Activated naive CD4-positive, alpha-beta T cell treated with anti-CD3 and anti-CD28 coated beads, Interleukin-2, amount 10 ng/mL, durations not matched to agents 7 days and 5 days (primary cell): ENCODE measurements at regions not wholly inside any gene's neighbourhood (a gene's known extent, or its start where the extent isn't known, plus 50 kb on each side); places are given as distances from the start of the nearest gene placed in this dataset.

ENCODE experiments used
- CTCF ChIA-PET: fragments of 350-600 bp; sonication (Branson Sonifier 250); formaldehyde crosslinking; loops from one replicate; lab custom pipeline; 2021; ENCODE audit warnings: antibody characterized with exemption; lab: Charles Lee
- DNase-seq: peaks from one replicate; pipeline ENCODE4 v3.0.0-alpha.2; 2020
- H3K27ac Mint-ChIP-seq: one replicate; pipeline ENCODE4 v1.8.0; 2021; ENCODE audit warnings: mild to moderate bottlenecking, moderate library complexity, mixed read lengths
- H3K27me3 Mint-ChIP-seq: one replicate; pipeline ENCODE4 v1.8.0; 2021; ENCODE audit warnings: mild to moderate bottlenecking, mixed read lengths
- H3K36me3 Mint-ChIP-seq: one replicate; pipeline ENCODE4 v1.8.0; 2021; ENCODE audit warnings: mixed read lengths
- H3K4me1 Mint-ChIP-seq: one replicate; pipeline ENCODE4 v1.8.0; 2021; ENCODE audit warnings: mixed read lengths
- H3K4me3 Mint-ChIP-seq: one replicate; pipeline ENCODE4 v1.8.0; 2021; ENCODE audit warnings: mild to moderate bottlenecking, moderate library complexity, mixed read lengths
- H3K9me3 Mint-ChIP-seq: one replicate; pipeline ENCODE4 v1.8.0; 2021; ENCODE audit warnings: mixed read lengths

GRCh38 chr22:27080036-27080578 lies 422.7 kb downstream of the MIAT start:
- peaks cover 10% of the 10 kb centered on the region for H3K27me3 Mint-ChIP-seq
- no peak overlapping the region for H3K27ac Mint-ChIP-seq
- no peaks in the 10 kb centered on the region for H3K9me3 Mint-ChIP-seq
- DNase-seq, result no peak
- no peaks in the 10 kb centered on the region for H3K36me3 Mint-ChIP-seq
- no peak overlapping the region for H3K4me3 Mint-ChIP-seq
- CTCF ChIA-PET, result no interaction called here
- no peaks in the 10 kb centered on the region for H3K4me1 Mint-ChIP-seq

GRCh38 chr22:27080863-27081262 lies 423.5 kb downstream of the MIAT start:
- DNase-seq, result no peak
- Mint-ChIP-seq H3K36me3 (no peaks in the 10 kb centered on the region), H3K9me3 (no peaks in the 10 kb centered on the region), H3K27ac (no peak overlapping the region), H3K27me3 (peaks cover 6% of the 10 kb centered on the region), H3K4me3 (no peak overlapping the region), H3K4me1 (no peaks in the 10 kb centered on the region)
- CTCF ChIA-PET, result no interaction called here

- CTCF ChIA-PET, result no interaction called here
- H3K27me3 Mint-ChIP-seq, result peaks cover 14% of the 10 kb centered on the region
- DNase-seq, result no peak
- no peaks in the 10 kb centered on the region for H3K36me3 Mint-ChIP-seq
- H3K4me1 Mint-ChIP-seq, result no peaks in the 10 kb centered on the region
- H3K4me3 Mint-ChIP-seq, result no peak overlapping the region
- H3K27ac Mint-ChIP-seq, result no peak overlapping the region
- no peaks in the 10 kb centered on the region for H3K9me3 Mint-ChIP-seq
Measured at GRCh38 chr22:27083610-27084009, 426.2 kb downstream of the MIAT start.

DNA sequence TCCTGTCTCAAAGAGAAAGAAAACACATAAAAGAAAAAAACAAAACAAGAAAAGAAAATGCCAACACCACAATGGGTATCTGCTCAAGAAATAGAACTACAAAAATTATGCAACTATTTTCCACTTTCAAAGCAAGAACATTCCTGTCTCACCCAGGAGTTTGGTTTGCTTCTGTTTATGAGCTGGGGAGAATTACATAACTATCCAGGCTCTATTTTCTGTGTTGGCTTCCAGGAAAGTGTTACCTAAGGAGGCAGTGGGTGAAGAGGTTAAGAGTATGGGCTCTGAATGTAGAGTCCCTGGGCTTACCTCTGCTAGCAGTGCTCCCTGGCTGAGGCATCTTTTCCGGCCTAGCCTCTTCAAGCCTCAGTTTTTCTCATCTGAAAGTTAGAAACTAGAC lies 426.7 kb downstream of the MIAT start:
- peaks cover 14% of the 10 kb centered on the region for H3K27me3 Mint-ChIP-seq
- DNase-seq, result no peak
- CTCF ChIA-PET, result no interaction called here
- H3K4me1 Mint-ChIP-seq, result no peaks in the 10 kb centered on the region
- no peak overlapping the region for H3K27ac Mint-ChIP-seq
- no peaks in the 10 kb centered on the region for H3K36me3 Mint-ChIP-seq
- H3K4me3 Mint-ChIP-seq, result no peak overlapping the region
- no peaks in the 10 kb centered on the region for H3K9me3 Mint-ChIP-seq

DNA sequence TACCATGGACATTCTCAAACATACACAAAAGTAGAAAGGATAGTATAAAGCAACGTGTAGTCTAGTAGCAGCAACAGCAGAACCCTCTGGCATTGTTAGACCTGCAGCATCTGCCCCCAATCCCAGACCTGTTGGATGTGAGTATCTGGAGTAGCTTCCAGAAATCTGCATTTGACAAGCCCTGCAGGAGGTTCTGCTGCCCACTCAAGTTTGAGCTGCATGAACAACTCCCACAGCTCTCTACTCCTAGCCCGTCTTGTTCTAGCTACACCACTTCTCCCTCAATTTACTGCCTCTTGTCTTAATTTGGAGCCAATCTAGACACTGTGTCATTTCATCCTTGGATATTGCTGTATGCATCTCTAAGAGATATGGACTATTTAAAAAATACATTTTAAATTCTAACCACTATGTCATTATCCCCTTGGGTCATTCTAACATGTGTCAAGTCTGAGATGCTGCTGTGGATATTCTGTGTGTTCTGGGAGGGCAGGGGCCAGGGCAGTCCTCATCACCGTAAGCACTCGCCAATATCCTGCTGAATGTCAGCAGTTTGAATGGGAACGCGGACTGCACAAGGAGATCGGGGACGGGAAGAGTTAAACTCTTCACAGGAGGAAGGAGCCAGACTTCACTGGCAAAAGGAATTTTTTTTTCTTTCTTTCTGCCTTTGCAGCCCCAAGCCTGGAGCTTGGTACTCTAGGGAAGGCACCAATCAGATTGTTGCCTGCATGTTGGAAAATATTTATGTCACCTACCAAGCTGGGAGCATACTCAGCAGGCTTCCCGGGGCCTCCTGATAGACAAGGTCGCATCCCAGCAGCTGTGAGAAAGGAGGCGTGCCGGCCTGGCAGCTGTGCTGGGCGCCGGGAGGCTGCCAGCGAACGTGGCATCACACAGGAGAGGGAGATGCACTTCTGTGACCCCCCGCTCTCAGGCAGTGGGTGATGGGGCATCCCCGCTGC lies 429.0 kb downstream of the MIAT start:
- CTCF ChIA-PET, result no interaction called here
- no peak for DNase-seq
- no peak overlapping the region for H3K27ac Mint-ChIP-seq
- H3K27me3 Mint-ChIP-seq, result peaks cover 14% of the 10 kb centered on the region
- no peak overlapping the region for H3K4me3 Mint-ChIP-seq
- H3K36me3 Mint-ChIP-seq, result no peaks in the 10 kb centered on the region
- no peaks in the 10 kb centered on the region for H3K9me3 Mint-ChIP-seq
- no peaks in the 10 kb centered on the region for H3K4me1 Mint-ChIP-seq

DNA sequence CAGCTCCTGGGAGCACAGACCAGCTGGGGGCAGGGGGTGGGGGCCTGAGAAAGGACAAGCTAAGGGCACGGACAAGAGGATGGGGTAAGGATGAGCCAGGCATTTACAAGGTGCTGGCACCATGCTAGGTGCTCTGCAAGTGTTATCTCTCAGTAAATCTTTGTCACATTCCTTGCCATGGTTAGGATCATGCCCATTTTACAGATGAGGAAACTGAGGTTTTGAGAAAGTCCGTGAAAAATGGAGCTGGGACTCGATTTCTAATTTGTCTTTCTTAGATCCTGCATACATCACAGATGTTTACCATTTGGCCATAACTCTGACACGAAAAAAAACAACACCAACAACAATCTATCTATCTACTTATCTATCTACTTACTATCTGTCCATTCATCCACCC lies 429.7 kb downstream of the MIAT start:
- Mint-ChIP-seq H3K4me1 (no peaks in the 10 kb centered on the region), H3K27ac (no peak overlapping the region), H3K4me3 (no peak overlapping the region), H3K9me3 (no peaks in the 10 kb centered on the region), H3K36me3 (no peaks in the 10 kb centered on the region), H3K27me3 (peaks cover 14% of the 10 kb centered on the region)
- CTCF ChIA-PET, result no interaction called here
- DNase-seq, result no peak

DNA sequence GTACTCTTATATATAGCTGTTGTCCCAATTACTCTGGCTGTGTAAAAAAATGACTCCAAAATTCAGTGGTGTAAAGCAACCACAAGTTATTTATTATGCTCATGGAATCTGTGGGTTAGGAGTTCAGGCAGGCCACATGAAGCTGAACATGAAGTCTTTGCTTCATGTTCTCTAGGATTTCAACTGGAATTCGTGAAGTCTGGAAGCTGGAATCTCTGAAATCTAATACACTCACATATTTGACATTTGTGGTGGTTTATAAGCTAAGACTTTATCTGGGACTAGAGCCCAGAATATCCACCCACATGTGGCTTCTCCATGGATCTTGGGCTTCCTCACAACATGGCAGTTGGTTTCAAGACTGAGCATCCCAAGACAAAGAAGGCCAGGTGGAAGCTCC lies 430.6 kb downstream of the MIAT start:
- Mint-ChIP-seq H3K27me3 (peaks cover 14% of the 10 kb centered on the region), H3K36me3 (no peaks in the 10 kb centered on the region), H3K27ac (no peak overlapping the region), H3K4me1 (no peaks in the 10 kb centered on the region), H3K4me3 (no peak overlapping the region), H3K9me3 (no peaks in the 10 kb centered on the region)
- DNase-seq, result no peak
- CTCF ChIA-PET, result no interaction called here

GRCh38 chr22:27089264-27089663 lies 431.9 kb downstream of the MIAT start:
- Mint-ChIP-seq H3K4me1 (no peaks in the 10 kb centered on the region), H3K27ac (no peak overlapping the region), H3K36me3 (no peaks in the 10 kb centered on the region), H3K27me3 (peaks cover 9% of the 10 kb centered on the region), H3K9me3 (no peaks in the 10 kb centered on the region), H3K4me3 (no peak overlapping the region)
- no peak for DNase-seq
- CTCF ChIA-PET, result no interaction called here

DNA sequence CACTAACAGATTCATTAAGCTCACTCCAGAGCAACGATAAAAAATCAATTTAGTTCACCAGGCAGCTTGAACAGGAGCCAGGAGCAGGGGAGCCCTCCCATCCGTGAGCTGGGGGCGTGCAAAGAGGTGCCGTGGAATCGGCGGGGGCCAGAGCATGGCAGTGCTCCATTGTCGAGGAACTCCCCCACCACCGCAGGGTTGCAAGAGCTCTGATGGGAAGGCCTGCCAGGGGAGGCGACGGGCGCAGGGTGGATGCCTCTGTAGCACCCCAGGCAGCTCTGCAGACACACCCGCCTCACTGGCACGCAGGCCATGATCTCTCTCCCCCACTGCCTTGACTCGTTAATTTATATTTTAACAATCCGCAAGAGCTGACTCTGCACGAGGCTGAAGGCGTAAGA lies 433.2 kb downstream of the MIAT start:
- Mint-ChIP-seq H3K27ac (no peak overlapping the region), H3K4me1 (no peaks in the 10 kb centered on the region), H3K9me3 (no peaks in the 10 kb centered on the region), H3K4me3 (no peak overlapping the region), H3K27me3 (peaks cover 9% of the 10 kb centered on the region), H3K36me3 (no peaks in the 10 kb centered on the region)
- DNase-seq, result no peak
- CTCF ChIA-PET, result no interaction called here

DNA sequence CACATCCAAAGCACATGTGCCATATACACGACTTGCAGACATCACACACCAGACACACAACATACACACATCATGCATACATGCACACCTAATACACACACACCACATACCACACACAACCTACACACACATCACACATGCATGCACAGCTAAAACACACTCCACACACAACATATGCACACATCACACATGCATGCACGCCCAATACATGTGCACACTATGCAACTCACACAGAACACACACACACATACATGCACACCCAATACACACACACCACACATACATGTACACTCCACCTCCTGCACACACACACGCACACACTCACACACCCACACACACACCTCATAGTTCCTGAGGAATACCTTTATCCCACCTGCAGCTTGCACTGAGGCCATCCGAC lies 436.0 kb downstream of the MIAT start:
- Mint-ChIP-seq H3K27me3 (no peaks in the 10 kb centered on the region), H3K4me3 (no peak overlapping the region), H3K27ac (no peak overlapping the region), H3K36me3 (no peaks in the 10 kb centered on the region), H3K4me1 (no peaks in the 10 kb centered on the region), H3K9me3 (no peaks in the 10 kb centered on the region)
- CTCF ChIA-PET, result no interaction called here
- DNase-seq, result no peak

- peaks cover 4% of the 10 kb centered on the region for H3K27me3 Mint-ChIP-seq
- no peaks in the 10 kb centered on the region for H3K4me1 Mint-ChIP-seq
- H3K36me3 Mint-ChIP-seq, result no peaks in the 10 kb centered on the region
- DNase-seq, result no peak
- H3K27ac Mint-ChIP-seq, result no peak overlapping the region
- no peaks in the 10 kb centered on the region for H3K9me3 Mint-ChIP-seq
- CTCF ChIA-PET, result no interaction called here
- H3K4me3 Mint-ChIP-seq, result no peak overlapping the region
Measured at GRCh38 chr22:27094633-27095308, 437.4 kb downstream of the MIAT start.

- CTCF ChIA-PET, result no interaction called here
- H3K4me1 Mint-ChIP-seq, result no peaks in the 10 kb centered on the region
- H3K27ac Mint-ChIP-seq, result no peak overlapping the region
- H3K9me3 Mint-ChIP-seq, result no peaks in the 10 kb centered on the region
- H3K36me3 Mint-ChIP-seq, result no peaks in the 10 kb centered on the region
- no peak for DNase-seq
- no peak overlapping the region for H3K4me3 Mint-ChIP-seq
- H3K27me3 Mint-ChIP-seq, result peaks cover 28% of the 10 kb centered on the region
Measured at GRCh38 chr22:27097506-27097905, 440.1 kb downstream of the MIAT start.

- no peaks in the 10 kb centered on the region for H3K4me1 Mint-ChIP-seq
- no peaks in the 10 kb centered on the region for H3K9me3 Mint-ChIP-seq
- CTCF ChIA-PET, result no interaction called here
- no peak overlapping the region for H3K4me3 Mint-ChIP-seq
- no peak for DNase-seq
- H3K27me3 Mint-ChIP-seq, result peaks cover 30% of the 10 kb centered on the region
- no peaks in the 10 kb centered on the region for H3K36me3 Mint-ChIP-seq
- H3K27ac Mint-ChIP-seq, result no peak overlapping the region
Measured at GRCh38 chr22:27097933-27098332, 440.5 kb downstream of the MIAT start.

DNA sequence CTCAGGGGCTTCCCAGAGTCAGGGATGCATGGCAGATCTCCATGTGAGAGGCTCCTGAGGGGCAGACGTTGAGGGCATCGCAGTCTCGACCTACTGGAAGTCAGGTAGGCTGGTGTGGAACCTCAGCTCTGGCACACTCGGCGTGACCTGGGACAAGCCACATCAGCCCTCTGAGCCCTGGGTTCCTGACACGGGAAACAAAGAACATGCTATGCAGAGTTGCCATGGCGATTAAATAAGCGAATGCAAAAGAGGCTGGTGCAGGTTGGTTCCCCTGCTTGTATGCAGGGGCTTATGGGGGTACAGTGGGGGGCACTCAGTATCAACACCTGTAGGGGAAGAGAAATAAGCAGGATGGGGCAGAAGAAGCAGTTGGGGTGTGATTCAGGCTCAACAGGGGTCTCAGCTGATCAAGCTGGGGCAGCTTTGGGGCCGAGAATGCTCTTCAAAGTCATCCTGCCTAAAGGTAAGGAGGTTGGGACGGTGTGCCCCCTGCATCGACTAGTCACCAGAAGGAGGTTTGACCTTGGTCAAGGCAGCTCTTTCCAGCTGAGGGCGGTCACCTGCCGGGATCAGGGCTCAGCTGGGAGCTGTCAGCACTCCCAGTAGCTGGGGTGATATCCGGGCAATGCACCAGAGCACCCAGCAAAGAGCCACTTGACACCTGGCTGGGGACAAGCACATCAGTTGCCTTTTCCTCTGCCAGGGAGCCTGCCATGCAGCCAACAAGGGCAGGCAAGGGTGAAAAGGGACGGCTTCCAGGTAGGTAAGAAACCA lies 442.7 kb downstream of the MIAT start:
- Mint-ChIP-seq H3K36me3 (no peaks in the 10 kb centered on the region), H3K27me3 (peaks cover 30% of the 10 kb centered on the region), H3K4me1 (no peaks in the 10 kb centered on the region), H3K9me3 (no peaks in the 10 kb centered on the region), H3K27ac (no peak overlapping the region), H3K4me3 (no peak overlapping the region)
- DNase-seq, result no peak
- CTCF ChIA-PET, result no interaction called here
